HepG2 (cell line): ENCODE measurements at regions not wholly inside any gene's neighbourhood (a gene's known extent, or its start where the extent isn't known, plus 50 kb on each side); places are given as distances from the start of the nearest gene placed in this dataset.

Experiments
- ATAC-seq: fragments of 200-7000 bp; cut with Tn5 transposase; 3 replicates; pipeline ENCODE4 v1.9.1; 2020; ENCODE audit warnings: mild to moderate bottlenecking, moderate library complexity
- BruUV-seq: library from RNA; stranded (reverse); fragments of 400-500 nt; replicated peaks from 2 replicates; lab custom pipeline; 2021; lab: Mats Ljungman, UMichigan
- CTCF ChIA-PET: fragments of 300-600 bp; formaldehyde crosslinking; extraction: SDS; loops from one replicate; lab custom pipeline; 2021; ENCODE audit warnings: low total read pairs, inconsistent platforms, low intra/inter-chr PET ratio; lab: Yijun Ruan, JAX
- POLR2A ChIA-PET: fragments of 350-600 bp; sonication (Branson Sonifier 250); formaldehyde crosslinking; loops from one replicate; lab custom pipeline; 2020; ENCODE audit warnings: antibody characterized with exemption, inconsistent platforms; lab: Yijun Ruan, JAX
- DNase-seq: peaks from one replicate; pipeline ENCODE4 v3.0.0-alpha.2; 2015; ENCODE audit warnings: low spot score
- FAIRE-seq: peaks from 3 replicates; lab custom pipeline; 2011; peaks lifted over from hg19 to GRCh38; lab: Jason Lieb, UNC
- H2AFZ ChIP-seq: one replicate; pipeline ENCODE4 v1.6.1; 2011; ENCODE audit warnings: low read length, inconsistent platforms
- H3K27ac ChIP-seq: fragments of 300-600 bp; 3 replicates; pipeline ENCODE4 v1.8.0; 2011; ENCODE audit warnings: mixed run types, mild to moderate bottlenecking, mixed read lengths, low read length, inconsistent platforms; ENCODE audit not compliant: insufficient read depth; ENCODE audit errors: extremely low read length
- H3K27me3 ChIP-seq, 2 experiments: fragments of 200-600 bp in 1 of 2; 2 replicates in 1 of 2; 3 replicates in 1 of 2; pipeline versions ENCODE4 v1.6.0 to v1.8.0; 2011; ENCODE audit warnings: low read length in 2 of 2, mild to moderate bottlenecking in 2 of 2, moderate library complexity in 2 of 2, inconsistent platforms in 1 of 2; ENCODE audit not compliant: insufficient read depth in 2 of 2, control insufficient read depth in 1 of 2
- H3K36me3 ChIP-seq, 2 experiments: fragments of 200-600 bp in 1 of 2; replicated peaks in 1 of 2; 2 replicates in 1 of 2; 3 replicates in 1 of 2; pipeline versions ENCODE4 v1.5.1 to v1.8.0; 2011; ENCODE audit warnings: low read length in 2 of 2, inconsistent platforms in 1 of 2; ENCODE audit not compliant: insufficient read depth in 2 of 2, control insufficient read depth in 1 of 2
- H3K4me1 ChIP-seq: 2 replicates; pipeline ENCODE4 v1.5.1; 2012; ENCODE audit warnings: low read length, inconsistent platforms; ENCODE audit not compliant: insufficient read depth
- H3K4me2 ChIP-seq: 2 replicates; pipeline ENCODE4 v1.6.0; 2011; ENCODE audit warnings: low read depth, low read length, inconsistent platforms
- H3K4me3 ChIP-seq, 3 experiments: fragments of 200-600 bp in 1 of 3; sonication (generic), shearing (Covaris generic) in 1 of 3; replicated peaks in 1 of 3; 2 replicates each; pipeline ENCODE4 v1.5.1; 2011 to 2016; ENCODE audit warnings: low read length in 3 of 3, inconsistent platforms in 2 of 3, low read depth in 2 of 3, mild to moderate bottlenecking in 2 of 3, control low read depth in 1 of 3, mixed read lengths in 1 of 3; ENCODE audit not compliant: insufficient read depth in 1 of 3
- H3K79me2 ChIP-seq: one replicate; pipeline ENCODE4 v1.6.1; 2011; ENCODE audit warnings: low read length, inconsistent platforms; ENCODE audit not compliant: insufficient read depth
- H3K9ac ChIP-seq: 2 replicates; pipeline ENCODE4 v1.6.0; 2011; ENCODE audit warnings: mild to moderate bottlenecking, low read depth, low read length, inconsistent platforms; ENCODE audit not compliant: insufficient read depth
- H3K9me3 ChIP-seq: 2 replicates; pipeline ENCODE4 v1.5.1; 2012; ENCODE audit warnings: mild to moderate bottlenecking, low read length
- H4K20me1 ChIP-seq: 2 replicates; pipeline ENCODE4 v1.6.0; 2011; ENCODE audit warnings: inconsistent platforms, mild to moderate bottlenecking, low read length, moderate library complexity; ENCODE audit not compliant: insufficient read depth
- CENPT ChIP-seq: sonication (generic); formaldehyde crosslinking; IDR thresholded peaks from 2 replicates; pipeline ENCODE4 v1.8.0; 2022; ENCODE audit warnings: low read depth, mild to moderate bottlenecking, moderate library complexity, missing genetic modification reagents
- ZBTB40 ChIP-seq, 2 experiments: fragments of 450-650 bp in 1 of 2; sonication (generic) in 1 of 2; formaldehyde crosslinking in 1 of 2; IDR thresholded peaks; 2 replicates each; pipeline versions ENCODE4 v1.6.1 to v1.8.0; 2016 to 2022; ENCODE audit warnings: antibody characterized with exemption in 1 of 2, mild to moderate bottlenecking in 1 of 2, missing genetic modification reagents in 1 of 2
- ZNF331 ChIP-seq: sonication (generic); formaldehyde crosslinking; IDR thresholded peaks from 2 replicates; pipeline ENCODE4 v1.4.0; 2020; ENCODE audit warnings: missing genetic modification reagents
- ZNF784 ChIP-seq: sonication (generic); formaldehyde crosslinking; IDR thresholded peaks from 2 replicates; pipeline ENCODE4 v1.5.1; 2020; ENCODE audit warnings: missing genetic modification reagents, mild to moderate bottlenecking, borderline replicate concordance
- WGBS: methylation state at CpG from one replicate; pipeline ENCODE4 v1.1.6; 2017; ENCODE audit warnings: low lambda C conversion rate; 5-methylcytosine and 5-hydroxymethylcytosine counted together
- in situ Hi-C: cut with HindIII; loops from 2 replicates; pipeline ENCODE4 v1.10.0; 2017; ENCODE audit warnings: low pct_unique_long_range_greater_than_20kb; ENCODE audit not compliant: extremely low pct_ligation_motif_present
- intact Hi-C: fragments of 100-400 bp; cut with micrococcal nuclease; formaldehyde crosslinking; loops from one replicate; pipeline ENCODE4 v1.10.0; 2022; ENCODE audit not compliant: unreplicated experiment
- TF ChIP-seq, protein P1 (sequence below): sonication (generic); formaldehyde crosslinking; IDR thresholded peaks from 2 replicates; pipeline ENCODE4 v1.5.0; 2020; ENCODE audit warnings: mild to moderate bottlenecking, missing genetic modification reagents

DNA sequence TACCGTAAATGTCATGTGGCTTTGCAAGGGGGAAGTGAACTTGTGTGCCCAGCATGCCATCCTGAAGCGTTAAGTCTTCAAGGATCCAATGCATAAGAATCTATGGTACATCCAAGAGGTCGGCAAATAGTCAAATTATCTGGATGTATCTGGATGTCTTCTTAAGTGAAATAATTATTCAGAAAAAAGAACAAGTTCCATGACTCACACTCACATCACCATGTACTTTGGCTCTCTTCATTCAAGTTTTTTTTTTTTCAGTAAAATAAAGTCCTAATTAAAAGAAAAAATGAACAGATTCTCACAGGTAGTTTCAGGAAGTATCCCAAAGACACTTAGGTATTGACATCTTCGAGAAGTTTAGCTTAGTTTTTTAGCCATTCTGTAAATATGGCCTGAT is 62.7 kb upstream of the MEGF10 start (continued):
- no peak for TF ChIP-seq ZNF784

DNA sequence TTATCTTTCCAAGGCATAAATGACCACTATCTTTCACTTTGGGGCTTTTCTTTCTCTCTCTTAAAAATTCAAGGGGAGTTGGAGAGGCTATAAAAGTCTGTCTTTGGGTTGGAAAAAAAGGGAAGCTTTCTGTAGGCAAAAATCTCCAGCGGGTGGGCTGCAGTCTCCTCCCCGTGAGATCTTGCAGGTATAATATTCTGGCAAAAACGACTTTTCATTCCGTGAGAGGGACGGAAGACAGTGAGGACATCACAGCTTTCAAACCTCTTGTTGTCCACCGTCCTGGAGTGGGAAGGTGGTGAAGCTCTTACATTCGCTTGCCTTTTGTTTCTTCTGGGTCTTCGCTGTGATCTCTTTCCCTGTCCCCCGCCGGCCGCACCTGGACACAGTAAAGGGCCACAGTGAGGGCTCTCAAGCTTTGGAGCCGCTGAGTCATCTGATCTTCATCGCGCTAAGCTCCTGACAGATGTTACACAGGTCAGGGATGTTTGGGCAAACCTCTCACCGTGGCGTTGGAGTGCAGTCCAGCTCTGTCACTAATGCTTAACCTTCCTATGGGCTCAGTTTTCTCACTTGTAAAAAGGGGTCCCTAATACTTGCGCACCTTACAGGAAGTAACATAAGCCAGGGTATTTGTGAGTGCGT is 61.9 kb upstream of the MEGF10 start:
- Histone ChIP-seq H3K27ac (no peak overlapping the region), H3K27me3 (peaks cover 0 to 4% of the 10 kb centered on the region in 2 experiments; a peak in 1 of 5 replicates), H2AFZ (no peak overlapping the region), H3K36me3 (no peaks in the 10 kb centered on the region), H4K20me1 (no peaks in the 10 kb centered on the region), H3K9me3 (no peaks in the 10 kb centered on the region), H3K4me1 (no peaks in the 10 kb centered on the region), H3K4me2 (no peak overlapping the region), H3K4me3 (no peak overlapping the region), H3K79me2 (no peaks in the 10 kb centered on the region), H3K9ac (no peak overlapping the region)
- in situ Hi-C loops = no loop called here
- CTCF ChIA-PET = no interaction called here
- DNase-seq (no peak), FAIRE-seq (no peak), ATAC-seq (peak; percentile 65)
- BruUV-seq = no TSS peak
- POLR2A ChIA-PET = no interaction called here
- WGBS = 35% methylated on average over 17 of the region's 18 CpGs
- intact Hi-C loops = no loop called here
- TF ChIP-seq ZBTB40 (IDR thresholded peaks at IDR 0.05) = no peak
- no peak for TF ChIP-seq ZBTB40 (CRISPR knock-in tag; IDR thresholded peaks at IDR 0.05)
- TF ChIP-seq, protein P1, sequence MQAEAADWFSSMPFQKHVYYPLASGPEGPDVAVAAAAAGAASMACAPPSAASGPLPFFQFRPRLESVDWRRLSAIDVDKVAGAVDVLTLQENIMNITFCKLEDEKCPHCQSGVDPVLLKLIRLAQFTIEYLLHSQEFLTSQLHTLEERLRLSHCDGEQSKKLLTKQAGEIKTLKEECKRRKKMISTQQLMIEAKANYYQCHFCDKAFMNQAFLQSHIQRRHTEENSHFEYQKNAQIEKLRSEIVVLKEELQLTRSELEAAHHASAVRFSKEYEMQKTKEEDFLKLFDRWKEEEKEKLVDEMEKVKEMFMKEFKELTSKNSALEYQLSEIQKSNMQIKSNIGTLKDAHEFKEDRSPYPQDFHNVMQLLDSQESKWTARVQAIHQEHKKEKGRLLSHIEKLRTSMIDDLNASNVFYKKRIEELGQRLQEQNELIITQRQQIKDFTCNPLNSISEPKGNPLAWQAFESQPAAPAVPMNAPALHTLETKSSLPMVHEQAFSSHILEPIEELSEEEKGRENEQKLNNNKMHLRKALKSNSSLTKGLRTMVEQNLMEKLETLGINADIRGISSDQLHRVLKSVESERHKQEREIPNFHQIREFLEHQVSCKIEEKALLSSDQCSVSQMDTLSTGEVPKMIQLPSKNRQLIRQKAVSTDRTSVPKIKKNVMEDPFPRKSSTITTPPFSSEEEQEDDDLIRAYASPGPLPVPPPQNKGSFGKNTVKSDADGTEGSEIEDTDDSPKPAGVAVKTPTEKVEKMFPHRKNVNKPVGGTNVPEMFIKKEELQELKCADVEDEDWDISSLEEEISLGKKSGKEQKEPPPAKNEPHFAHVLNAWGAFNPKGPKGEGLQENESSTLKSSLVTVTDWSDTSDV (CRISPR knock-in tag) = no peak
- TF ChIP-seq ZNF331 (CRISPR knock-in tag) = no peak
- no peak for TF ChIP-seq CENPT
